NCI-H1105 (cell line): ENCODE measurements at regions not wholly inside any gene's neighbourhood (a gene's known extent, or its start where the extent isn't known, plus 50 kb on each side); places are given as distances from the start of the nearest gene placed in this dataset.

ENCODE experiments used
- DNase-seq: peaks from one replicate; lab custom pipeline; 2025; lab: John Stamatoyannopoulos, UW

DNA sequence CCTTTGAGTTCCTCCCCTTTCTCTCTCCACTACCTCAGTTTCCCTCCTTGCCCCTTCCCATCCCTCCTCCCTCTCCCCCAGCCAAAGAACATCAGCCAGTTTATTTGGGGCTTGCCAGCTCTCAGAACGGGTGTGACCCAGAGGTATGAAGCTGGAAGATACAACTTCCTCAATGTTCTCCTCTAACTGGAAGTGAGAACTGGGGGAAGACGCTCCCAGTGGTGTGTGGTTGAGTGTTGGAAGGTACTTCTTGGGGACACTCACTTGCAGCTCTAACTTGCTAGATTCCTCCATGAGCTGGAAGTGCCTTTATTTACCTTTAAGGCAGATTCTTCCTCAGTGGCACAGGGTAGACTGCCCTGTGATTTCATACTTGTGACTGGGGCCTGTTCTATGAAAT lies 110.5 kb upstream of the HABP2 start:
- DNase-seq, result no peak

- no peak for DNase-seq
Measured at GRCh38 chr10:113443141-113443925, 109.5 kb upstream of the HABP2 start.

GRCh38 chr10:113444766-113445365 lies 108.0 kb upstream of the HABP2 start:
- DNase-seq, result no peak

GRCh38 chr10:113445736-113446135 lies 107.1 kb upstream of the HABP2 start:
- DNase-seq, result no peak

GRCh38 chr10:113446739-113447138 lies 106.1 kb upstream of the HABP2 start:
- DNase-seq, result no peak

- no peak for DNase-seq
Measured at GRCh38 chr10:113447278-113447677, 105.6 kb upstream of the HABP2 start.

DNA sequence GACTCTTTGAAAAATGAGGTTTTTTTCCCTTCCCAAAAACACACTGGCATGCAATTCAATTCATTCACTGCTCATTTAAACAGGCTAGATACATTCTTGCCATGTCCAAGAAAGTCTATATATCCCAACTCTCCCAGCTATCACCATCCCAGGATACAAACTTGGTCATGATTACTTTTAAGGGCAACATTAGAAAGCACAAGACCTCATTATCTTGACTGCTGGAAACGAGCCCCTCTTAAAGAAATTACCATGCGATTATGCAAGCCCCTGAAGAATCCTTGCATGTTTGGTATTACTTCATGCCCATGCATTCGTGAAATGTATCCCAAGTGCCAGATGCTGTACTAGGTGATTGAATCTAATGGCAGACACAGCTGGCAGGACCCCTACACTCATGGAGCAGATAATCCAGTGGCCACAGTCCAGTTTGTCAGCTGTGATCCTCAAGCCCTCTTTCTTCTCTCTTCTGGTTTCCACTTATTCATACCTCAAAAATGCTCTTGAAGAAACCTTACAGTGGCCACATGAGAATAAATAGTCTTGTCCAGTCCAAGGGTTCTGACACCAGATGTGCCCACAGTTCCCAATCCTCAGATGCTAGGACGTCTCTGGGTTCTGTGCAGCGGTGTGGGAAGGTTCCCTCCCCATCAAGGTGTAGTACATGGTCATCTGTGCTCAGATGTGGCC lies 103.7 kb upstream of the HABP2 start:
- DNase-seq, result no peak

DNA sequence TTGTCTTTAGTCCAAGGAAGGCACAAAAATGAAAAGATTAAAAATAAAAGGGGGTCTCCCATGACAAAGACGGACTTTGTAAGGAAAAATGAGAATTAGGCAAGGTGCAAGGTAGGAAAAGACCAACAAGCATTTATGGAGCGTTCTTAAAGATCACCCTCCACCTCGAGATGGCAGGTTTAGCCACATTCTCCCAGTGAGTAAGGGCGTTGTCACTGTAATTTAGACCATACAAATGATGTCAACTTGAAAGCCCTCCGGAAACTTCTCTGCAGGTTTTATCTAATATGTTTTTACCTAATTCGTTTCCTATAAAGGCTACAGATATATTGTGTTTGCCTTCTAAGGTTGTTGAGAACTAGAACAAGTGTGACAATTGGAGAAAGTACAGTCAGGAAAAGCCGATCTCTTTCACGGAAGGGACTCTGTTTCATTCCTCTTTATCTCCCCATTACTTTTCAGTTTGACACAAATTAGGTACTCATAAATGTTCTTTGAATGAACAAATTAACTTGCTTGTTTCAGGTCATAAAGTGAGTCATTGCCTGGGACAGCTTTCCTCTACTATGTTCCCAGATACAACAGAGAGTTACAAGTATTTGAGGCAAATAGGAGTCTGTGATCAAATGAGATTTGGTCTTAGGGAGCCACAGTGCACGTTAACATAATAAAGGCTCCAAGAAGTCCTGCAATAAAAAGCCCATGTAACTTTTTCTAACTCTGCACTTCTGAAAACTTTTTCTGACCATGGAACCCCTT lies 102.6 kb upstream of the HABP2 start:
- no peak for DNase-seq

DNA sequence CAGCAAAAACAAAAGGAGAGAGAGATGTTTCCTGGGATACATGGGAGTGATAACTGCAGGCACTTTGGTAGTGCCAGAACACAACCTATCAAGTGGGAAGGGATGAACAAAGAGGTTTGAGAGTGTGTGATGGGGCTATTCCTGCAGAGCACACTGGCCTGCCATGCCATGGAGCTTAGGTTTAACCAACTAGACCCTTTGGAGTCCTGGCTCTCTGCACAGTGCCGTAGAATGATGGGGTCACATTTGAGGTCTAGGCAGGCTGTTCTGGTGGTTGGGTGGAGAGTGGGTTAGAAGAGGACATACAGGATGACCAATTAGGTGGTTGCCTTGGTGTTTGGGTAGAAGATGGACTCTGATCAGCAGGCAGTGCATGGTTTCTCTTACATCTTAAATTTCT lies 101.9 kb upstream of the HABP2 start:
- no peak for DNase-seq

- no peak for DNase-seq
Measured at GRCh38 chr10:113452146-113452845, 100.6 kb upstream of the HABP2 start.

DNA sequence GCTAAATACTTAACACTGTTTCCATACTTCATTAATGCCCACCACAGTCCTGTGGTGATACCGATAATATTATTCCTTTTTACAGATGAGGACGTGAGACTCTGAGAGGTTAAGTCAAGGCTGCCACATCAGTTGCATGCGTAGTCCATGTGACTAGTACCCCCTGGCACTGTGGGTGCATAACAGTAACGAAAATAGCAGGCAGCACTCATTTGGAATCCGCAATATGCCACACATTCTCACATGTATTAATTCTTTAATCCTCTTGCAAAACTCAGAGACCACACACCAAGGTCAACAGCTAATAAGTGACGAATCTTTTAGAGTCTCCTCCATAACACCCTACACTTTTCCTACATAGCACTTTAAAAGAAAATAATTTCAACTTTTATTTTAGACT lies 99.5 kb upstream of the HABP2 start:
- DNase-seq, result no peak

GRCh38 chr10:113454341-113455061 lies 98.4 kb upstream of the HABP2 start:
- no peak for DNase-seq

DNA sequence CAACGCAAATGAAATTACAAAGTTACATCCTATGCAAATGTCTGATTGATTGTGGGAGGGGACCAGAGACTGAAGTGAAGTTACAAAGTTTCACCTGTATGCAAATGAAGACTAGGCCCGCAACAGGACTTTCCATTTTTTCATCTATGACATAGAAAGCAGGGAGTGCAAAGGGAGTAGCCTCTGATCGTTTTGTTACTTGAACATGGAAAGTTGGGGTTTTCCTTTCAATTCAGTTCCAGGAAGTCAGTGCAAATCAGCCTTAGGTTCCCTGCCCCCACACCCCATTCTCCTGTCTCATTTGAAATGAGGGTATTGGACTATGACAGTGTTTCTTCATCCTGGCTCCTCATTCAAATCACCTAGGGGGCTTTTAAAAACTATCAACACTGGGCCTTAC lies 96.9 kb upstream of the HABP2 start:
- DNase-seq, result no peak

DNA sequence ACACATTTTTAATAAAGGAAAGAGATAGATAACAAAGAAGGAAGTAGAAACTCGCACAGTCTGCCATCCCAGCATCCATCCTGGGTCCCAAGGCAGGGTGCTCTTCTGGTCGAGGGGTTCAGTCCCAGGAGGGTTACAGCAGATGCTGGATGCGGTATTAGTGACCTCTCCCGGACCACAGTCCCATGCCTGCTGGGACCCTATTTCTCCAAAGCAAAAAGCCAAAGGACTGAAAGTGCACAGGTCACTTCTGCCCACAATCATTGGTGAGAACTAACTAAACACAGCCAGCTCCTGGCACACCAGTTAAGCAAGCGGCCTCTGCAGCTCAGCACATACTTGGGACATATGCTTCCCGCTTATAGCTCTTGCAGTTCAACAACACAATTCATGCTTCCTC lies 96.1 kb upstream of the HABP2 start:
- no peak for DNase-seq

DNA sequence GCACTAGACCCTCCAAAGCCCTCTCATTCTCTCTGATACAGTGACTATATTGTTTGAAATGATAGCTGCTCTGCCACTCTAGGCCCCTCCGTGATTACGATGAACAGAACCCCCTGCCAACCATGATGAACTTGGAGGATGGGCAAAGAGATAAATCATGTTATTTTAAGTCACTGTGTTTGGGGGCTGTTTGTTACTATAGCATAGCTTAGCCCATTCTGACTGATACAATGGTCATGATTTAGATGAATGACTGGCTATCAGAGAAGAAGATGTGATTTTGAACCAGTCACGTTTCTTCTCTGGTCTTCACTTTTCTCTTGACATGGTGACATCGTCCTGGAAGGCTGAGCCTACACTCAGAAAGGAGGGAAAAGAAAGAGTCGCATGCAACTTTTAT lies 95.4 kb upstream of the HABP2 start:
- no peak for DNase-seq

GRCh38 chr10:113458451-113458850 lies 94.4 kb upstream of the HABP2 start:
- no peak for DNase-seq

DNA sequence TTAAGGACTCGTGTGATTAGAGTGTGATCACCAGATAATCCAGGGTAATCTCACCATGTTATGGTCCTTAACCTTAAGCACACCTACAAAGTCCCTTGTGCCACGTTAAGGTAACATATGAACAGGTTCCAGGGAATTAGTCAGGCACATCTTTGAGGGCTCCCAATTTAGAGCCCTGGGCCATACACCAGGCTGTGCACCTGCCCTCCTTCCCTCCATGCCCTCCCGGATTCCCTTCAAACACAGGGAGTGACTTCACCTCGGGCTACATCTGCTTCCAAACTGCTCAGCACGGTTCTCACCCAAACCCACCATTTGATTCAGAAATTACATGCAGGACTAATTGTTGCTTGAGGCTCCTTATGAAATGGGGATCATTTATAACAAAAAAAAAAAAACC lies 93.9 kb upstream of the HABP2 start:
- DNase-seq, result no peak

DNA sequence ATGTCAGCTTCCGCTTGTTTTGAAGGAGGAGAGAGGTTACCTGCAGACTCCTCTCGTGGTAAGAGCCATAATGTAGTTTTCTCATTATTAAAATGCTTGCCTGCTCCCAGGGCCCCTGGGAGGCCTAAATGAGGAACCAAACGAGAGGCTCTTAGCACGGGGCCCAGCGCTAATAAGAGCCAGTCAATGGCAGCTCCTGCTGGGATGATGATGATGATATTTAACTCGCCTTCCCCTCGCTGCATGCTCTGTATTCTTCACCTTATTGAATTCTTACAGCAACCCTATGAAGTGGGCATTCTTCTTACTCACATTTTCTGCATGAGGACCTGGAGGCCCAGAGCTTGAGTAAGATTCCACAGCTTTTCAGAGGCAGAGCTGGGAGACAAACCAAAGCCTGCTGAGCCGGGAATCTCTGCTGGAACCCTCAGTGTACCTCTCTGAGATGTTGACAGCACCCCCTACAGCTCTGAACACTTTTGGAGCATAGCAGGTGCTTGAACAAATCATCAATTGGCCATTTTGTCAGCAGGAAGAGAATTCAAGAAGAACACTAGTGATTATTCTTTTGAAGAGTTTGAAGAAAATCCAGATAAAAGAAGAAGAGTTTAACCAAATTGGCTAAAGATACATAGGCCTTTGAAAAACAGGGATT lies 93.1 kb upstream of the HABP2 start:
- DNase-seq, result no peak

GRCh38 chr10:113463083-113463482 lies 89.8 kb upstream of the HABP2 start:
- DNase-seq, result no peak

- no peak for DNase-seq
Measured at GRCh38 chr10:113463777-113464176, 89.1 kb upstream of the HABP2 start.

DNA sequence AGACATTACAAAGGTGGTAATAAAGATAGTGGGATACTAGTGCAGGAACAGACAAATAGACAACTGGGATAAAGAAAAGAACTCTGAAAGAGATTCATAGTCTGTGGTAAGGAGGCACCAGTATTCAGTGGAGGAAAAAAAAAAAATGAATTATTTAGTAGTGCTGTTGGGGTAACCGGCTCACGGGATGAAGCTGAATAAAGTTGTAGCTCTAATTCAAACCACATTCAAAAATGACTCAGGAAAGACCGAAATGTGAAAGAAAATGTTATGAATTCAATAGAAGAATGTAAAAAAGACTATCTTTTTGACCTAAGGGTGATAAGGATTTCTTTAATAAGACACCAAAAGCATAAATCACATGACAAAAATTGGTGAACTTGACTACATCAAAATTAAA lies 83.1 kb upstream of the HABP2 start:
- DNase-seq, result no peak
